Sigmoid colon (tissue), 6 donors: ENCODE measurements at regions not wholly inside any gene's neighbourhood (a gene's known extent, or its start where the extent isn't known, plus 50 kb on each side); places are given as distances from the start of the nearest gene placed in this dataset.

Source experiments
- DNase-seq: peaks from one replicate; pipeline ENCODE4 v3.0.0-alpha.2; 2019
- H3K27ac ChIP-seq, 4 donors: fragments of 200-600 bp; sonication (generic); one replicate each; pipeline ENCODE4 v1.5.1; 2016 to 2019; ENCODE audit warnings: mild to moderate bottlenecking in 1 of 4
- H3K27me3 ChIP-seq, 3 donors: fragments of 200-600 bp; sonication (generic); one replicate each; pipeline ENCODE4 v1.5.1; 2019; ENCODE audit warnings: mild to moderate bottlenecking in 1 of 3
- H3K36me3 ChIP-seq, 4 donors: fragments of 200-600 bp; sonication (generic); one replicate each; pipeline ENCODE4 v1.5.1; 2016 to 2019
- H3K4me1 ChIP-seq, 4 donors: fragments of 200-600 bp; sonication (generic); one replicate each; pipeline ENCODE4 v1.5.1; 2017 to 2019
- H3K4me3 ChIP-seq, 4 donors: fragments of 200-600 bp; sonication (generic); one replicate each; pipeline ENCODE4 v1.5.1; 2017 to 2019; ENCODE audit warnings: mild to moderate bottlenecking in 2 of 4, moderate library complexity in 1 of 4
- H3K9me3 ChIP-seq, 4 donors: fragments of 200-600 bp in 3 of 4; sonication (generic) in 3 of 4; one replicate each; pipeline versions ENCODE4 v1.5.1 to v1.6.1; 2013 to 2019
- EP300 ChIP-seq, 4 donors: sonication (generic); formaldehyde crosslinking; IDR thresholded peaks; one replicate each; pipeline ENCODE4 v1.6.1; 2017; ENCODE audit warnings: antibody characterized with exemption in 4 of 4
- POLR2A ChIP-seq, 2 donors: fragments of 450-650 bp; IDR thresholded peaks; one replicate each; pipeline ENCODE4 v1.6.1; 2016; ENCODE audit warnings: antibody characterized with exemption in 2 of 2, mild to moderate bottlenecking in 2 of 2, moderate library complexity in 2 of 2
- POLR2AphosphoS5 ChIP-seq, 4 donors: sonication (generic); formaldehyde crosslinking; IDR thresholded peaks; one replicate each; pipeline ENCODE4 v1.6.1; 2017; ENCODE audit warnings: antibody characterized with exemption in 4 of 4
- WGBS, 2 donors: extraction: QIAGEN DNeasy Blood & Tissue Kit; methylation state at CpG; one replicate each; pipeline ENCODE4 v1.1.7; 2013; 5-methylcytosine and 5-hydroxymethylcytosine counted together
- intact Hi-C: fragments of 100-400 bp; cut with DNase I; formaldehyde crosslinking; loops from one replicate; pipeline ENCODE4 v1.15.1; 2023
- TF ChIP-seq, protein P1 (sequence below), 4 experiments: fragments of 450-650 bp in 3 of 4; fragments of 200-600 bp in 1 of 4; IDR thresholded peaks; one replicate each; pipeline ENCODE4 v1.5.1; 2016 to 2019; ENCODE audit warnings: antibody characterized with exemption in 4 of 4, mild to moderate bottlenecking in 3 of 4, moderate library complexity in 2 of 4
- donor health status: healthy with polysubstance abuse.
- donor health status: healthy.

- Histone ChIP-seq H3K9me3 (no peaks in the 10 kb centered on the region), H3K27me3 (no peaks in the 10 kb centered on the region), H3K36me3 (no peaks in the 10 kb centered on the region), H3K27ac (peak overlapping the region; percentile 45 to 70 (median 54)), H3K4me1 (peaks cover 0 to 17% (median 4%) of the 10 kb centered on the region in 4 donors), H3K4me3 (no peak overlapping the region)
- 16 to 60% methylated on average over 4 of the region's 4 CpGs for WGBS, 2 donors
- intact Hi-C loops, result no loop called here
- no peak for DNase-seq
- TF ChIP-seq POLR2AphosphoS5 (IDR thresholded peaks at IDR 0.05), result peak in 3 of 4 donors; percentile 54 to 74 (median 68)
- TF ChIP-seq EP300 (IDR thresholded peaks at IDR 0.05), result peak in 3 of 4 donors; percentile 6 to 55 (median 18)
- no peak for TF ChIP-seq POLR2A (IDR thresholded peaks at IDR 0.05)
- TF ChIP-seq, protein P1, sequence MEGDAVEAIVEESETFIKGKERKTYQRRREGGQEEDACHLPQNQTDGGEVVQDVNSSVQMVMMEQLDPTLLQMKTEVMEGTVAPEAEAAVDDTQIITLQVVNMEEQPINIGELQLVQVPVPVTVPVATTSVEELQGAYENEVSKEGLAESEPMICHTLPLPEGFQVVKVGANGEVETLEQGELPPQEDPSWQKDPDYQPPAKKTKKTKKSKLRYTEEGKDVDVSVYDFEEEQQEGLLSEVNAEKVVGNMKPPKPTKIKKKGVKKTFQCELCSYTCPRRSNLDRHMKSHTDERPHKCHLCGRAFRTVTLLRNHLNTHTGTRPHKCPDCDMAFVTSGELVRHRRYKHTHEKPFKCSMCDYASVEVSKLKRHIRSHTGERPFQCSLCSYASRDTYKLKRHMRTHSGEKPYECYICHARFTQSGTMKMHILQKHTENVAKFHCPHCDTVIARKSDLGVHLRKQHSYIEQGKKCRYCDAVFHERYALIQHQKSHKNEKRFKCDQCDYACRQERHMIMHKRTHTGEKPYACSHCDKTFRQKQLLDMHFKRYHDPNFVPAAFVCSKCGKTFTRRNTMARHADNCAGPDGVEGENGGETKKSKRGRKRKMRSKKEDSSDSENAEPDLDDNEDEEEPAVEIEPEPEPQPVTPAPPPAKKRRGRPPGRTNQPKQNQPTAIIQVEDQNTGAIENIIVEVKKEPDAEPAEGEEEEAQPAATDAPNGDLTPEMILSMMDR (IDR thresholded peaks at IDR 0.05), result no peak
Measured at GRCh38 chr7:116426428-116427156, 72.9 kb upstream of the CAV2 start.

GRCh38 chr7:116429986-116430619 is 69.4 kb upstream of the CAV2 start:
- Histone ChIP-seq H3K27me3 (no peaks in the 10 kb centered on the region), H3K4me3 (no peak overlapping the region), H3K36me3 (no peaks in the 10 kb centered on the region), H3K4me1 (peaks cover 0 to 28% (median 11%) of the 10 kb centered on the region in 4 donors), H3K9me3 (no peaks in the 10 kb centered on the region), H3K27ac (no peak overlapping the region)
- intact Hi-C loops, result loop anchor here (10.0 kb wide), 1 partner anchor 155 kb away; no protein-coding TSS in a partner anchor
- DNase-seq, result no peak
- 79 to 88% methylated on average over 1 of the region's 1 CpG for WGBS, 2 donors
- TF ChIP-seq, protein P1 (IDR thresholded peaks at IDR 0.05), result no peak
- no peak for TF ChIP-seq POLR2A (IDR thresholded peaks at IDR 0.05)
- TF ChIP-seq EP300 (IDR thresholded peaks at IDR 0.05), result no peak
- no peak for TF ChIP-seq POLR2AphosphoS5 (IDR thresholded peaks at IDR 0.05)

- WGBS, 2 donors, result 90 to 93% methylated on average over 6 of the region's 6 CpGs
- TF ChIP-seq EP300 (IDR thresholded peaks at IDR 0.05) (no peak), POLR2A (IDR thresholded peaks at IDR 0.05) (no peak), POLR2AphosphoS5 (IDR thresholded peaks at IDR 0.05) (no peak)
- TF ChIP-seq, protein P1 (IDR thresholded peaks at IDR 0.05), result no peak
- Histone ChIP-seq H3K4me1 (peaks cover 0 to 19% (median 13%) of the 10 kb centered on the region in 4 donors), H3K9me3 (no peaks in the 10 kb centered on the region), H3K36me3 (no peaks in the 10 kb centered on the region), H3K4me3 (no peak overlapping the region), H3K27ac (no peak overlapping the region), H3K27me3 (no peaks in the 10 kb centered on the region)
- no peak for DNase-seq
- intact Hi-C loops, result loop anchor here (10.0 kb wide), 1 partner anchor 153 kb away; no protein-coding TSS in a partner anchor
Measured at GRCh38 chr7:116431787-116432526, 67.6 kb upstream of the CAV2 start.

GRCh38 chr7:116432527-116432916 is 67.0 kb upstream of the CAV2 start:
- Histone ChIP-seq H3K9me3 (no peaks in the 10 kb centered on the region), H3K36me3 (no peaks in the 10 kb centered on the region), H3K4me3 (no peak overlapping the region), H3K4me1 (peaks cover 0 to 19% (median 13%) of the 10 kb centered on the region in 4 donors), H3K27ac (no peak overlapping the region), H3K27me3 (no peaks in the 10 kb centered on the region)
- DNase-seq, result no peak
- intact Hi-C loops, result loop anchor here (10.0 kb wide), 1 partner anchor 152 kb away; no protein-coding TSS in a partner anchor
- TF ChIP-seq POLR2A (IDR thresholded peaks at IDR 0.05) (no peak), EP300 (IDR thresholded peaks at IDR 0.05) (no peak), POLR2AphosphoS5 (IDR thresholded peaks at IDR 0.05) (no peak)
- TF ChIP-seq, protein P1 (IDR thresholded peaks at IDR 0.05), result no peak
- WGBS, 2 donors, result 89% methylated on average over 2 of the region's 2 CpGs
